GM18907 (cell line): ENCODE measurements at regions not wholly inside any gene's neighbourhood (a gene's known extent, or its start where the extent isn't known, plus 50 kb on each side); places are given as distances from the start of the nearest gene placed in this dataset.
"Not testable (repeated sequence)": the region's sequence is repeated elsewhere in the genome, so short reads cannot be mapped to it uniquely, and the experiment has no call there.

Experiments
- ATAC-seq: cut with Tn5 transposase; IDR thresholded peaks from one replicate; pipeline ENCODE4 v1.9.1; 2021; ENCODE audit warnings: mild to moderate bottlenecking, moderate library complexity; ENCODE audit not compliant: unreplicated experiment

DNA sequence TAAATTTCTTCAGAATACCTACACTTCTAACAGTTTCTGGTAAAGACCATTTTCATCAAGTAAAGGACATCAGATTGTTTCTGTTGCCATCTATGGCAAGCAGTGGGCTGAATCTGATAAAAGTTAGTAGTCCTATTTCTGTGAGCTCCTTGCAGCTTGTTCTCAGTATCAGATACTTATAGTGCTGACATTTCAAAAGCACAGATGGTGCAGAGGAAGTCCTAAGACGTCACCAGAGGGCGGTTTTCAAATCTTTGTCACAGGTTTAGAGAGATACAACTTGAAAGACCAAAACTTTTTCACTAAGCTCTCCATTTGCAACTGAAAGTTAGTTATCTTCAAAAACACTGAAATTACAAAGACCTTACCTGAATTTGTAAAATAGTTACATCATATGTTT, 719.8 kb downstream of the SLITRK1 start:
- no peak for ATAC-seq

DNA sequence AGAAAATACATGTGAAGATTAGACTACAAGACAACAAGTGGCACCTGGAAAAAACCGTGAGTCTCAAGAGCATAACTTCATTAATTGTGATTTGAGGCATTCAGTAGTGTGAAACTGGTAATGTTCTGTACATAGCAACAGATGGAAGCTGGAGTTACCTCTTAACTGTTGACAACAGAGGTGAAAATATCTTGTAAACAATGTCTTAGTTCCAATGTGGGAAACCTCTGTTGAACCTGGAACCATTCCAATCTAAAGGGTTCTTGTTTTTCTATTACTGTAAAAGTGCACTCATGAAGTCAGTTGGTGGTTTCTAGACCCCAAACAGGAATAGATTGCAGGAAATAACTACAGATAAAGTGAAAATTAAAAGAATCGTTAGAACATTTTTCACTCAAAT, 728.4 kb downstream of the SLITRK1 start:
- no peak for ATAC-seq

DNA sequence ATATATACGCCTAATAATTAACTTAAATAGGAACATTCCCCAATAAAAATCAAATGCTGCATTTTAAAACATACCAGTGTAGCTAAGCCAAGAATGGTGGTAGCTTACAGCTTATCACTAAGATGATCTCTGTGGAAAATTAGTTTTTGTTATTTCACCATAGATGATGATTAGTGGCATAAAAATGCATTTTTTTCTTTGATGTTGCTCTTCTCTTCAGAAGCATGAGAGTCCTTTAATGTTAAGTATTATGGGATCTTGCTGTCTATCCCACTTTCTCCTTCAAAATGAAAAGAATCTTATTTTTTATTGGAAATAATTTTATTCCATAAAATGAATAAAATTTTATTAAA, 731.0 kb downstream of the SLITRK1 start:
- no peak for ATAC-seq

DNA sequence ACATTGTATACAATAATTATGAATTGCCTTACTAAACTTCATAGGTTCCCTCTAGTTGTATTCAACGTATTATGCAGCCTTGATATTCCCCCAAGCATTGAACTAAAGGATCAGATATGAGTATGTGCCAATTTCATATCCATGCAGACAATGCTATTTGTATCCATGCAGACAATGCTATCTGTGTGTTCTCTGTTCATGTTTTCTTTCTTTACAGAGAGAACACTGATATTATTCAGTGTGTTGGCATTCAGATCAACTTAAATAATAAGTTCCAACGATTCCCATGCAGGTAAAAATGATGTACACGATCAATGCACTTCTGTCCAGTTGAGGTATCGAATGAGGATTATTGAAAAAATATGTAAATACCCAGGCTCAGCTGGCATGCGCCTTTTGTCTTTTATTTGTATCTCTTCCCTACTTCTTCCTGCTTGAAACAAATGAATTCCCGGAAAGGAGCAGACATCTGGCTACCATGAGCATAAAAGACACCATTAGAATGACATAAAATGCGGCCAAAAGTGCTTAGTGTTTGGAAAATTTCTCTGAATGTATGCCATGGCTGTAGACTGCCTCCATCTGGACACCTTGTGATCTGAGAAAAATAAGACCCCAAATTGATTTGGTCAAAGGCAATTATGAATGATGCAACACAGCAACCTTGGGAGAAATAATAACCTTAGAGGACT, 731.5 kb downstream of the SLITRK1 start:
- ATAC-seq = no peak

DNA sequence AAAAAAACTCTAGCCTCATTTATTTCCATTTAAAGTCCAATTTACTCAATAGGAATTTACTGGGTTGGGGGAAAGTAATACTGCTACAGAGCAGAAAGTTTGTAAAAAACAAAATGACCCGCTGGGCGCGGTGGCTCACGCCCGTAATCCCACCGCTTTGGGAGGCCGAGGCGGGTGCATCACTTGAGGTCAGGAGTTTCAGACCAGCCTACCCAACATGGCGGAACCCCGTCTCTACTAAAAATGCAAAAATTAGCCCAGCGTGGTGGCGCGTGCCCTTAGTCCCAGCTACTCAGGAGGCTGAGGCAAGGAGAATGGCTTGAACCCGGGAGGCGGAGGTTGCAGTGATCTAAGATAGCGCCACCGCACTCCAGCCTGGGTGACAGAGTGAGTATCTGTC, 745.6 kb downstream of the SLITRK1 start:
- ATAC-seq = no peak

DNA sequence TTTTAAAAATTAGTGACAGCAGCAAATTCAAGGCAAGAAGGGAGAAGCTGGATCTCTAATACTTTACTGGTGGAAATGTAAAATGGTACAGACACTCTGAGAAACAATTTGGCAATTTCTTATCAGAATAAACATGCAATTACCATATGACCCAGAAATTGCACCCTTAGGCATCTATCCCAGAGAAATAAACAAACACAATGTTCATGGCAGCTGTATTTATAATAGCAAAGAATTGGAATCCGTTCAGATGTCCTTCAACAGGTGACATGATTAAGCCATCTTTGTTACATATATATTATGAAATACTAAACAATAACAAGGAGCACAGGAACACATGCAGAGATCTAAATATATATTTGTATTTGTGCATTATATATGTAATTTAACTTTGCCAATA, 756.5 kb downstream of the SLITRK1 start:
- no peak for ATAC-seq

DNA sequence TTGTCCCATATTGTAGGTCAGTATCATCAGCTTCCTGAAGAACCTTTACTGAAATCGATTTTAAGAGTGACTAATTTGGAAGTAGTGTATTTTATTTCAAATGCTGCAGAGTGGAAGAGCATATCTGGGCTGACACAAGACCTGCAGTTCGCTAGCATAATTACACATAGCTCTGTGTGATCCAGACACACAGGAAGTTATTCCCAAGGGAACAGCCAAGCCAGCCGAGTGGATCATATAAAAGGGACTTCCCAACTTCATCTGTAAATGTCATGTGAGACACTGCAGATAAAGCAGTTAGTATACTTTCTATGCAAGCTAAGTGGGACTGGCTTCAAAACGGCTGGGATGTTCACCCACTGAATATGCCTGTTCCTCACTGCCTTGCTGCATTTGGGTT, 760.4 kb downstream of the SLITRK1 start:
- no peak for ATAC-seq

DNA sequence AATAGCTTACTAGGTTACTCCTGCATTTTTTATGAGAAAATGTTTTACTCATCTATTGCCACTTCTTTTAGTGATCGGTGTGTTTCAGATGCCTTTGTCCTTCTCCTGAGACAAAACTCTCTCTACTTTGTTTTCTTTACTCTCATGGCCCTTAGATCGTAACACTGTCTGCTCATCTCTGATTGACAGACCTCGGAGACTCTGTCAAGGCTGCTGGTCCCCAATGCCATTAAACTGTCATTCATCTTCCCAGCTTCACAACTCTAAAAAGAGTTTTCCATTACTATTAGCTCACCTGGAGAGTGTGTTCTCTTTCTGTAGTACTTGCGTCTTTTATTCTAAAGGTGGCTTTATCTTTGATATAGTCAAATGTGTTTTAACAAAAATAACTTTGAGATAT, 765.2 kb downstream of the SLITRK1 start:
- ATAC-seq = no peak

DNA sequence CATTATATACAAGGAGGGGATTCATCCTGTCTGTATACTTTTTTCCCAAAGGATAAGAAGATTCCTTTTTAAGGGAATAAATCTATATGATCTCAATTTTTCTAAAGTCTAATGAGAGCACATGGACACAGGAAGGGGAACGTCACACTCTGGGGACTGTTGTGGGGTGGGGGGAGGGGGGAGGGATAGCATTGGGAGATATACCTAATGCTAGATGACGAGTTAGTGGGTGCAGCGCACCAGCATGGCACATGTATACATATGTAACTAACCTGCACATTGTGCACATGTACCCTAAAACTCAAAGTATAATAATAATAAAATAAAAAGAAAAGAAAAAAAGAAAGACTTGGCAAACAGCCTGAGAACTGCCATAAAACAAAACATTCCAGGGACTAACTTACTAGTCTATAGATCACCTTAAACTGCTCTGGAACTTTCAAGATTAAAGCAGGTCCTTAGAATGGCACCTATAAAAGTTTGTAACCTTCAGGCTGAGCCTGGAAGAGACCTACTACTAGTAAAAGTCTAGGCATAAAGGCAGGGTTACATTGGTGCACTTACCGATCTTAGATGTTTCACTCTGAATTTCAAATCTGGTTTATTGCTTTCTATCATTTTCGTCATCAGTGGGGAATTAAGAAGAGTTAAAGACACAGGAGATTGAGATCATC, 780.6 kb downstream of the SLITRK1 start:
- ATAC-seq = not testable (repeated sequence)

DNA sequence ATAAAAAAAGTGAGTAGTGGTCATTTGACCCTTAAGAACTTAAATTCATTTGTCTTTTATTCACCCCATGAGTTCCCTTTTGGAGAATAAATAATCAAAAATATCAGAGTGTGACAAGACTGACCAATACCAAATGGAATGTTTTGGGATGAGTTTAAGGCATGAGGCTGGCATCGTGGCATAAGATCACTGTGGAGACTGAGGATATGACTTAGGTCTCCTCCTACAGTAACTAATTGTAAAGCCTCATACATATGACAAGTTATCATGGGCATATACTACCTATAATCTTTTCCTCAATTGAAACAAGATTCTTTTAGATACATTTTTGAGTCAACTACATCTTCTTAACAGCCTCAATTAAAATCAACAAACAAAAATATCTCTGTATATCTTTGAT, 782.0 kb downstream of the SLITRK1 start:
- ATAC-seq = no peak

DNA sequence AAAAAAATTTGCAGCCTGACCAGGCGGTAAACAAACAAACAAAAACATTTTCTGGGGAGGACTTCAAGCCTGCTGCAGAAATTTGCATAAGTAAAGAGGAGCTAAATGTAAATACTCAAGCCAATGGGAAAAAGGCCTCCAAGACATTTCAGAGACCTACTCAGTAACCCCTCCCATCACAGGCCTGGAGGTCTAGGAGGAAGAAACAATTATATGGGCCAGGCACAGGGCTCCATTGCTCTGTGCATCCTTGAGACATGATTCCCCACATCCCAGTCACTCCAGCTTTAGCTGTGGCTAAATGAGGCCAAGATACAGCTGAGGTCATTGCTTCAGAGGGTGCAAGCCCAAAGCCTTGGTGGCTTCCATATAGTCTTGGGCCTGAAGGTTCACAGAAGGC, 793.4 kb downstream of the SLITRK1 start:
- no peak for ATAC-seq

DNA sequence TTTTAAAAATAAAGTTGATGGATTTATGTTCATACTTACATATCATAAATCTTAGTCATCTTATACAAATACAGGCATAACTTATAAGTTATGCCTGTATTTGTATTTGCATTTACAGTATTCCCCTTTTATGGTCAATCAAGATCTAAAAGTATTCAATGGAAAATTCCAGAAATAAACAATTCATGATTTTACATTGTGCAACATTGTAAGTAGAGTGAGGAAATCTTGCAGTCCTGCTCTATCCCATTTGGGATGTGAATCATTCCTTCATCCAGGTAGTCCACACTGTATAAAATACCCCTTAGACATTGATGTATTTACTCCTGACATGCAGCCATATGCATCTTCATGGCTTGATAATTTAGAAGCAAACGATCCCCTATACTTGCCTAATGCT, 795.3 kb downstream of the SLITRK1 start:
- no peak for ATAC-seq

DNA sequence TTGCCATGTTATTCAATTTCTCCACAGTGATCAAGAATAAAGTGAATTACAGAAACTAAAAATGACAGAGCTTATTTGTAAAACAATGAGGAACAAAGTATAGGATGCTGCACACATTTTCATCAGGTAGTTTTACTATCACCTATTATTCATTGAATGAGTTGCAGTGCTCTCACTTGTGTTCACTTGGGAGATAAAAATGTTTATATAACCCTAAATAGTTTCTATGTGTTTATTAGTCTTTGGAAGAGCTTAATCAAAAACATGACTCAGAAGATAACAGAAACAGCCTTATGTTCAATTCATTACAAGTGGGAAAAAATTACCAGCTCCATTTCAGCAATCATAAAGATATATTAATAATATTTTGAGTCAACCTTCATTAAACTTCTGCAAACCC, 796.2 kb downstream of the SLITRK1 start:
- no peak for ATAC-seq

DNA sequence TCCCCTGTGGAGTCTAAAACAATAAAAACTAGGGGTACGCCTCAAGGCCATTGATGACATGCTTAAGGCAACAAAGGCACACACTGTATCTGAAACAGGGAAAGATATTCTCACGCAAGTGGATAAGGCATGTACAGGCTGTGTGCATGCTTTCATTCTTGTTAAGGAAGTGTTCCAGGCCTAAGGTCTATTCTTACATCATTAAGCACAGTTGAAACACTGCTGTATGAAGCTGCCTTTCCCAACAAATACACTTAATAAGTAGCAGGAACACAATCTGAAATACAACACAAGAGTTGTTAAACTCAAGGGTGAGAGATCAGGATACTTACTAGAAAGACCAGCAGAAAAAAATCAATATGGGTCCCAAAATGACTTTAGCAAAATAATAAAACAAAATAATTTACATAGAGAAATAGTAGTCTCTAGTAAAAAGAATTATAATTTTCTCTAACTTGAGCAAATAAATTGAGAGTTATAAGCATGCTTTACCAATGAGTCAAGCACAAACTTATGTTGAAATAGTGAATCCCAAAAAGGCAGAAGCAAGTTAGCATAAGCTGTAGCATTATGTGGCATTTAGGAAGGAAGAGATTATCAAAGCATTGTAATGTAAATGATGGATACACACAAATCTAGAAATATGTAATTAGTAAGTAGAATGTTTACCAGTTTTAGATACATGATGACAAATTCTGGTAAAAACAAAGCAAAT, 796.9 kb downstream of the SLITRK1 start:
- ATAC-seq = no peak

DNA sequence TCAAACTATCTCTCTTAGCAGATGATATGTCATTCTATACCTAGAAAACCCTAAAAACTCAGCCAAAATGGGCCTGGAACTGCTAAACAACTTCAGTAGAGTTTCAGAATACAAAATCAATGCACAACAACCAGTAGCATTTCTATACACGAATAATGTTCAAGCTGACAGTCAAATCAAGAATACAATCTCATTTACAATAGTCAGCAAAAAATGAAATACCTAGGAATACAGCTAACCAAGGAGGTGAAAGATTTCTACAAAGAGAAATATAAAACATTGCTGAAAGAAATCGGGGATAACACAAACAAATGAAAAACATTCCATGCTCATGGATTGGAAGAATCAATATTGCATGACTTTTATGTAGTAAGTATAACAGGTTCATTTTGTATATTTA, 804.8 kb downstream of the SLITRK1 start:
- ATAC-seq = no peak

DNA sequence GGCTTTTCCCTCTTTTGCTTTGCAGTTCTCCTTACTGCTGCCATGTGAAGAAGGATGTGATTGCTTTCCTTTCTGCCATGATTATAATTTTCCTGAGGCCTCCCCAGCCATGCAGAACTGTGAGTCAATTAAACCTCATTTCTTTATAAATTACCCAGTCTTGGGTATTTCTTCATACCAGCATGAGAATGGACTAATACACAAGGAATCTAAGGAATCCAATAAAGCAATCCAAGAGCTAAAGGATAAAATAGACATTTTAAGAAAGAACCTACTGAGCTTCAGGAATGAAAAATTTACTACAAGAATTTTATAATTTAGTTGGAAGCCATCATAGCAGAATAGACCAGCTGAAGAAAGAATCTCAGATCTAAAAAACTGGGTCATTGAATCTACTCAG, 808.3 kb downstream of the SLITRK1 start:
- not testable (repeated sequence) for ATAC-seq

DNA sequence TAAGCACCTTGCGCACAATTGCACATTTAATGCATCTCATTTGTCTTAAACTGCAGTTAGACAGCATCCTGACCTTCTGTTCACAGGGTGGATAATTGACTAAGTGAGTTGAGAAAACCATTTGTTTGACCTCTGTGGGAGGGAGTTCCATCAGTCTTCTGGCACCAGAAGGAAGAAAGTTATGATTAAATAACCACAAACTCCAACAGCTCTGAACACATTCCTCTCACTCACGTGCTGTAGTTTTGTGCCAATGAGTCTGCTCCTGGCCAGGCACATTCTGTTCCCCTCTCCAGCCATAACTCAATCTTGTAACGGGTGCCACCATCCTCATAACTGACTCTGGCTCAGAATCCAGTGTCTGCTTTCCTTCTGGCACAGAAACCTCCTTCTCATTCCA, 817.2 kb downstream of the SLITRK1 start:
- no peak for ATAC-seq

DNA sequence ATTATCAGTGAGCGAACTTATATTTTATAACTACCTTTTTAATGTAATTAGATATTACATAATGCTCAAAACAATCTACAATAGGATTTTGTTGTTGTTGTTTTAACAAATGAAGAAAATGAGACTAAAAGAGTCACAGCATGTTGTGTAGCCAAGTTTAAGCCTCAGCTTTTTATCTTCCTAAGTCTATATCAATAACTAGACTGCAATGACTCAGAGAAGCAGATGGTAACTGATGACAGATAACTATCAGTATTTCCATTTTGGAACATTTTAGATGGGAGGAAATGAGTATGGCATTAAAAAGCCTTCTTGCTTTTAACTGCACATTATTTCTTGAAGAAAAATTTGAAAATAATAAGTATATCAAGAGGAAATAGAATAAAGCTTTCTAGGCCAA, 825.2 kb downstream of the SLITRK1 start:
- ATAC-seq = no peak

DNA sequence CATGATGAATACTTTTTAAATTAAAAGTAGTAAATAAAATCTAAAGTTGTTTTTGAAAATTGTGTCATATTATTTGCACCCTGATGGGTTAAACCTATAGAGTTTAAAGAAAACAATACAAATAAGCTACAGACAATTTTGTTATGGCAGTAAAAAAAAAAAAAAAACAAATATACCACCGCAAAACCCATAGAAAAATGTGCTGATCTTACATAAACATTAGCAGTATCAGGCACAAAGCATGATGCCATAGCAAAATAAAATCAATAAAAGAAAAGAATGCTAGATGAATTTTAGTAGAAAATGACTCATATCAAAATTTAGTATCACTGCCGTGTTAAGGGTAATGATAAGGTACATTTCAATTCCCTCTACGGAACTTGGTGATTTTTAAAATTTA, 826.0 kb downstream of the SLITRK1 start:
- no peak for ATAC-seq

DNA sequence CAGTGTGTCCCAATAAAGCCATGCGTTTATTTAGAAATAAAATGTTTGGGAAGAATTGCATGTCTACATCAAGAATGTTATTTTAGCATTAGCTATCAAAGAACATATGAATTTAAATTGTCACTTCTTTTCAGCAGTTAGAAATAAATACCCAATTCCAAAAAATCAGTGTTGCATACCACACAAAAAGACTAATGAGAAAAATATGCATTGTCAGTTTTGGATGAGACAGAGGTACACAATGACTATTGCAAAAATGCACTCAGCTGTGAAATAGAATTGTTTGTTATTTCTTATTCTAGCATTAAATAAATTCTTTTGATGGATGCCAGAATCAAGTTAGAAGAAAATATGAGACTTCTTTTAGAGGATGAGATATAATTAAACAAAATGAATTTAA, 833.9 kb downstream of the SLITRK1 start:
- no peak for ATAC-seq

DNA sequence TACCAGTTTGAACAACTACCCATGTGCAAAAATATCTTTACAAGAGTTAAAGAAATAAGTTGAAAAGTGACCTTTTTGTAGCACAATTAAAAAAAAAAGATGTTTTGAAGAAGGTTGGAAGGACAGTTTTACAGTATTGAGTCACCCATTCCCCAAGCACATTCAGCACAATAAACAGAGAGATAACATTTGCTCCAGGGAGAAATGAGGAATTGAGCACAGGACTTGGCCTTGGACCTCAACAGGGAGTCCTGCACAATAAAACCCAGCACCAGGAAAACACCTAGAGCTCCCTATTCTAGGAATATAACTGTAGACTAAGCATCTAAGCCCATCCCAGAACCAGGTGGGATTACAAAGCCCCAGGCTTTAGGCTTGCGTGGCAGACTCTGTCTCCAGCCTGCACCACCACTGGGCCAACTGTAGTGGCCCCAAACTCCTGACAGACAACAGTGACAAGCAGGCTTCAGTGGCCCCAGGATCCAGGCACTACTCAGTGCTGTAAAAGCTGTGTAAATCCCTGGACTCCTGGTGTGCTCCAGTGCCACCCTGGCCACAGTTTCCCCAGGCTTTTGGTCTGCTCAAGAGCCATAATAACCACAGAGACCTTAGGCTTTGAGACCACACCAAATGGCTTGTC, 857.2 kb downstream of the SLITRK1 start:
- no peak for ATAC-seq

DNA sequence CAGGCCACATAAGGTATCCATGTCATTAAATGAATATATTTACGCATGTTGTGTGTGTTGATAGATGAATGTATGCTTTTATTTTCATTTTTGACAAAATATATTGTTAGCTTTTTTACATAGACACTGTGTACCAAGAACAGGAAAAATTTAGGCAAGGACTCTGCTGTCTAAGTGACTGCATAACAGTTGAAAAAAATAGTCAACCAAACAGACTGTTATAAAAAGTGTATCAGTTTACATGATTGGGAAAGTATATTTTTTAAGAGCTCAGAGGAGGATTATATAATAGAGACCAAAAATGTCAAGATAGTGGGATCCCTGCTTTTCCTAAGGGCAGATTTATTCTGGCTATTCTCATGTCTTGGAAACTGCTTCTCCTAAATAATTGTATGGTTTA, 858.0 kb downstream of the SLITRK1 start:
- no peak for ATAC-seq
